ENCODE measurements at regions not wholly inside any gene's neighbourhood (a gene's known extent, or its start where the extent isn't known, plus 50 kb on each side); places are given as distances from the start of the nearest gene placed in this dataset.

- TF ChIP-seq EZH2 (IDR thresholded peaks at IDR 0.05; ENCODE audit: insufficient read depth, poor library complexity, severe bottlenecking) (no peak), EZH2phosphoT487 (IDR thresholded peaks at IDR 0.05; ENCODE audit: insufficient read depth, low read depth) (no peak)
Measured at GRCh38 chr15:93870583-93870982, 360.8 kb upstream of the MCTP2 start.
